K562 (cell line): ENCODE measurements at regions not wholly inside any gene's neighbourhood (a gene's known extent, or its start where the extent isn't known, plus 50 kb on each side); places are given as distances from the start of the nearest gene placed in this dataset.

Experiments used
- ATAC-seq: fragments of 200-7000 bp; cut with Tn5 transposase; 3 replicates; pipeline ENCODE4 v1.9.1; 2020; ENCODE audit warnings: moderate library complexity
- BruUV-seq: library from RNA; stranded (reverse); fragments of 400-500 nt; replicated peaks from 2 replicates; lab custom pipeline; 2021; lab: Mats Ljungman, UMichigan
- CTCF ChIA-PET: fragments of 300-600 bp; formaldehyde crosslinking; extraction: SDS; loops from one replicate; lab custom pipeline; 2021; ENCODE audit warnings: low intra/inter-chr PET ratio; lab: Yijun Ruan, JAX
- POLR2A ChIA-PET: fragments of 300-600, 350-650 bp; sonication (Branson Sonifier 250); formaldehyde crosslinking; extraction: SDS; loops from one replicate; lab custom pipeline; 2021; ENCODE audit warnings: antibody characterized with exemption, inconsistent platforms; lab: Yijun Ruan, JAX
- DNase-seq, 4 experiments: peaks; one replicate each; pipeline versions ENCODE4 v3.0.0 to v3.0.0-alpha.2; 2011 to 2018; ENCODE audit warnings: low spot score in 3 of 4, mixed read lengths in 3 of 4; ENCODE audit errors: extremely low read depth in 1 of 4
- FAIRE-seq: peaks from 2 replicates; lab custom pipeline; 2011; peaks lifted over from hg19 to GRCh38; lab: Jason Lieb, UNC
- H2AFZ ChIP-seq: 2 replicates; pipeline ENCODE4 v1.6.0; 2011; ENCODE audit warnings: low read depth, low read length, control low read depth, inconsistent platforms
- H3K27ac ChIP-seq: fragments of 200-600 bp; 3 replicates; pipeline ENCODE4 v1.8.0; 2011; ENCODE audit warnings: low read depth, mild to moderate bottlenecking, control low read depth, inconsistent platforms, low read length, moderate library complexity, mixed read lengths; ENCODE audit errors: extremely low read depth
- H3K27me3 ChIP-seq, 2 experiments: fragments of 300-600 bp in 1 of 2; 2 replicates in 1 of 2; 3 replicates in 1 of 2; pipeline versions ENCODE4 v1.6.0 to v1.8.0; 2011; ENCODE audit warnings: inconsistent platforms in 2 of 2, low read length in 2 of 2, mild to moderate bottlenecking in 1 of 2, mixed read lengths in 1 of 2, moderate library complexity in 1 of 2; ENCODE audit not compliant: control insufficient read depth in 2 of 2, insufficient read depth in 2 of 2
- H3K36me3 ChIP-seq: fragments of 300-600 bp; 3 replicates; pipeline ENCODE4 v1.8.0; 2011; ENCODE audit warnings: mild to moderate bottlenecking, low read length, inconsistent platforms; ENCODE audit not compliant: control insufficient read depth, insufficient read depth
- H3K4me1 ChIP-seq, 2 experiments: fragments of 200-600 bp in 1 of 2; replicated peaks in 1 of 2; 2 replicates in 1 of 2; 3 replicates in 1 of 2; pipeline versions ENCODE4 v1.5.1 to v1.8.0; 2011; ENCODE audit warnings: inconsistent platforms in 2 of 2, low read length in 2 of 2, mild to moderate bottlenecking in 1 of 2, mixed read lengths in 1 of 2, moderate library complexity in 1 of 2; ENCODE audit not compliant: control insufficient read depth in 2 of 2, insufficient read depth in 2 of 2
- H3K4me2 ChIP-seq: 2 replicates; pipeline ENCODE4 v1.6.1; 2011; ENCODE audit warnings: low read length, control low read depth, inconsistent platforms, mixed read lengths; ENCODE audit not compliant: insufficient read depth
- H3K4me3 ChIP-seq: fragments of 200-600 bp; sonication (generic), shearing (Covaris generic); 2 replicates; pipeline ENCODE4 v1.5.1; 2016; ENCODE audit warnings: control low read depth, inconsistent platforms
- H3K79me2 ChIP-seq: fragments of 200-600 bp; 3 replicates; pipeline ENCODE4 v1.8.0; 2011; ENCODE audit warnings: low read length, inconsistent platforms; ENCODE audit not compliant: control insufficient read depth, insufficient read depth
- H3K9ac ChIP-seq, 2 experiments: 2 replicates each; pipeline versions ENCODE4 v1.6.0 to v1.6.1; 2011; ENCODE audit warnings: low read depth in 2 of 2, low read length in 2 of 2, control low read depth in 1 of 2, inconsistent platforms in 1 of 2, mild to moderate bottlenecking in 1 of 2, mixed read lengths in 1 of 2; ENCODE audit not compliant: insufficient read depth in 1 of 2
- H3K9me1 ChIP-seq: one replicate; pipeline ENCODE4 v1.6.0; 2011; ENCODE audit warnings: inconsistent platforms, mild to moderate bottlenecking, low read length, moderate library complexity; ENCODE audit not compliant: control insufficient read depth, insufficient read depth
- H3K9me3 ChIP-seq: replicated peaks from 2 replicates; pipeline ENCODE4 v1.5.1; 2011; ENCODE audit warnings: low read depth, low read length, inconsistent platforms; ENCODE audit not compliant: control insufficient read depth, insufficient read depth
- H4K20me1 ChIP-seq: replicated peaks from 2 replicates; pipeline ENCODE4 v1.6.1; 2011; ENCODE audit warnings: low read length, inconsistent platforms, mixed read lengths; ENCODE audit not compliant: control insufficient read depth, insufficient read depth
- ATF1 ChIP-seq, 2 experiments: fragments of 450-650 bp in 1 of 2; IDR thresholded peaks; 2 replicates each; pipeline ENCODE4 v1.6.1; 2016; ENCODE audit warnings: missing compliant biosample characterization in 1 of 2, missing genetic modification characterization in 1 of 2
- FOXK2 ChIP-seq, 2 experiments: fragments of 450-650 bp; IDR thresholded peaks in 1 of 2; conservative IDR thresholded peaks in 1 of 2; 2 replicates each; pipeline ENCODE4 v1.6.1; 2016; ENCODE audit warnings: low read depth in 2 of 2, mild to moderate bottlenecking in 1 of 2
- HDAC2 ChIP-seq: fragments of 450-650 bp; IDR thresholded peaks from 2 replicates; pipeline ENCODE4 v1.6.1; 2016; ENCODE audit warnings: mild to moderate bottlenecking
- RFX7 ChIP-seq: fragments of 250-450 bp; sonication (Bioruptor Pico); IDR thresholded peaks from 2 replicates; pipeline ENCODE4 v1.5.1; 2021; ENCODE audit warnings: mild to moderate bottlenecking
- SAFB2 ChIP-seq: fragments of 200-400 bp; formaldehyde crosslinking; IDR thresholded peaks from 2 replicates; pipeline ENCODE4 v1.6.1; 2018; ENCODE audit warnings: borderline replicate concordance, low read length, low read depth, moderate library complexity; ENCODE audit not compliant: severe bottlenecking
- ZNF785 ChIP-seq: fragments of 250-450 bp; sonication (Bioruptor Pico); IDR thresholded peaks from 2 replicates; pipeline ENCODE4 v1.4.0; 2020; ENCODE audit warnings: mild to moderate bottlenecking
- WGBS: fragments of 100-300 bp; shearing (Covaris generic); methylation state at CpG from one replicate; pipeline ENCODE4 v1.1.6; 2016; ENCODE audit warnings: low coverage, mixed read lengths; ENCODE audit not compliant: insufficient coverage; ENCODE audit errors: missing lambda C conversion rate; 5-methylcytosine and 5-hydroxymethylcytosine counted together
- in situ Hi-C: fragments of 300-500 bp; cut with MboI; formaldehyde crosslinking; loops from 4 replicates; pipeline ENCODE4 v1.15.0; 2018; ENCODE audit warnings: inconsistent platforms, mixed read lengths
- intact Hi-C: fragments of 100-400 bp; cut with micrococcal nuclease; formaldehyde crosslinking; loops from 2 replicates; pipeline ENCODE4 v1.14.2; 2022
- TF ChIP-seq, protein P1 (sequence below): fragments of 250-450 bp; sonication (Bioruptor Pico); IDR thresholded peaks from 2 replicates; pipeline ENCODE4 v1.8.0; 2021; ENCODE audit warnings: moderate library complexity, mild to moderate bottlenecking, inconsistent platforms
- TF ChIP-seq, protein P2 (sequence below): sonication (generic); formaldehyde crosslinking; IDR thresholded peaks from 2 replicates; pipeline ENCODE4 v1.8.1; 2023; ENCODE audit warnings: mild to moderate bottlenecking, missing genetic modification reagents

DNA sequence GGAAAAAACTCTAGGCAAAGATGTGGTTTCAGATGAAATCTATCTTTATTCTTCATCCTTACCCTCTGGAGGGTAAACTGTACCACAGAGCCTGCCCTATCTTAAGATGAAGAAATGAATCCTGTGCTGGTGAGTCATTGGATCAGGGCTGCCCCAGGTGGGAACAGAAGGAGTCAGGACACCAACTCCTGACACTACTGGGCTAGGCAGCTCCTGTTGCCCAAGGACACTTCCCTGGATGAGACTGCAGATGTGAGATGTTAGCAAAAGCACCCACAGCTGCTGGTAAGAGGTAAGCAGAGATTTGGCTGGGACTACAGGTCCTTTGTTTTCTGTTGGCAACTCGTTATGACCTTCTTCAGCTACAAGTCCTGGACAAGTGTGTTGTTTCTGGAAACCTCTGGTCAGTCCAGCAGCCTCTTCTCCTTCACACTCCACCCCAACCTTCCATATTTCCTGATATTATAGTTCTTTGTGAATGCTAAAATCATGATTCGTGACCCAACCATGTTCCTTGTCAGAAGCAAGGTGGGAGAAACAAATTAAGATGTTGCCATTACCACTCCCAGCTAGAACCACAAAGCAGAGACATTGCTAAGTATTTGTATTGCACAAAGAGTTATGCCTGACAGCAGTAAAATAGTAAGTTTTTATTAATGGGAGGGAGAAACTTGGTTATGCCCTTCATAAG is 104.2 kb upstream of the TGFBR2 start (continued):
- TF ChIP-seq, protein P1, sequence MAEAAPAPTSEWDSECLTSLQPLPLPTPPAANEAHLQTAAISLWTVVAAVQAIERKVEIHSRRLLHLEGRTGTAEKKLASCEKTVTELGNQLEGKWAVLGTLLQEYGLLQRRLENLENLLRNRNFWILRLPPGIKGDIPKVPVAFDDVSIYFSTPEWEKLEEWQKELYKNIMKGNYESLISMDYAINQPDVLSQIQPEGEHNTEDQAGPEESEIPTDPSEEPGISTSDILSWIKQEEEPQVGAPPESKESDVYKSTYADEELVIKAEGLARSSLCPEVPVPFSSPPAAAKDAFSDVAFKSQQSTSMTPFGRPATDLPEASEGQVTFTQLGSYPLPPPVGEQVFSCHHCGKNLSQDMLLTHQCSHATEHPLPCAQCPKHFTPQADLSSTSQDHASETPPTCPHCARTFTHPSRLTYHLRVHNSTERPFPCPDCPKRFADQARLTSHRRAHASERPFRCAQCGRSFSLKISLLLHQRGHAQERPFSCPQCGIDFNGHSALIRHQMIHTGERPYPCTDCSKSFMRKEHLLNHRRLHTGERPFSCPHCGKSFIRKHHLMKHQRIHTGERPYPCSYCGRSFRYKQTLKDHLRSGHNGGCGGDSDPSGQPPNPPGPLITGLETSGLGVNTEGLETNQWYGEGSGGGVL (CRISPR knock-in tag): no peak
- no peak for TF ChIP-seq ZNF785

DNA sequence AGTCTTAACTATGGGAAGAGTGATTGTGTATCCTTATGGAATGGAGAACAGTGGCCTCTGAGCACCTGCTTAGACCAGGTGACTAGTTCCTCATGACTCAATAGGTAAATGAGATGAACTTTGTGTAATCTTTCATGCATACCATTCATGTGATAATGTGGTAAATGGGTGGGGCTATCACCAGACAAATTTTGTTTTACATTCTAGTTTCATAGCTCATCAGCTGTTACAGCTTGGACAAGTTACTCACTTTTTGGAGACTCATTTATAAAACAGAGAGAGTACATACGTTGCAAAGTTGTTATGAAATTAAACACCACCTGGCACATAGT is 103.7 kb upstream of the TGFBR2 start:
- intact Hi-C loops (no loop called here), in situ Hi-C loops (no loop called here)
- Histone ChIP-seq H3K4me3 (no peak overlapping the region), H3K9me1 (no peaks in the 10 kb centered on the region), H4K20me1 (no peaks in the 10 kb centered on the region), H3K27ac (no peak overlapping the region), H3K4me1 (no peaks in the 10 kb centered on the region), H3K79me2 (no peaks in the 10 kb centered on the region), H3K9ac (no peak overlapping the region), H3K27me3 (no peaks in the 10 kb centered on the region), H3K36me3 (no peaks in the 10 kb centered on the region), H3K4me2 (no peak overlapping the region), H3K9me3 (no peaks in the 10 kb centered on the region), H2AFZ (no peak overlapping the region)
- no TSS peak for BruUV-seq
- ChIA-PET POLR2A (no interaction called here), CTCF (no interaction called here)
- DNase-seq: no peak
- WGBS: 0% methylated on average over 1 of the region's 1 CpG
- ATAC-seq: no peak
- FAIRE-seq: no peak
- TF ChIP-seq ATF1 (CRISPR knock-in tag; IDR thresholded peaks at IDR 0.05) (no peak), ATF1 (tag; IDR thresholded peaks at IDR 0.05) (no peak), SAFB2 (no peak), FOXK2 (conservative IDR thresholded peaks at IDR 0.05 in 1 of 2, IDR thresholded peaks at IDR 0.05 in 1 of 2; ENCODE audit: low read depth in 2 of 2) (no peak), HDAC2 (no peak), RFX7 (CRISPR knock-in tag) (no peak)
- TF ChIP-seq, protein P2, sequence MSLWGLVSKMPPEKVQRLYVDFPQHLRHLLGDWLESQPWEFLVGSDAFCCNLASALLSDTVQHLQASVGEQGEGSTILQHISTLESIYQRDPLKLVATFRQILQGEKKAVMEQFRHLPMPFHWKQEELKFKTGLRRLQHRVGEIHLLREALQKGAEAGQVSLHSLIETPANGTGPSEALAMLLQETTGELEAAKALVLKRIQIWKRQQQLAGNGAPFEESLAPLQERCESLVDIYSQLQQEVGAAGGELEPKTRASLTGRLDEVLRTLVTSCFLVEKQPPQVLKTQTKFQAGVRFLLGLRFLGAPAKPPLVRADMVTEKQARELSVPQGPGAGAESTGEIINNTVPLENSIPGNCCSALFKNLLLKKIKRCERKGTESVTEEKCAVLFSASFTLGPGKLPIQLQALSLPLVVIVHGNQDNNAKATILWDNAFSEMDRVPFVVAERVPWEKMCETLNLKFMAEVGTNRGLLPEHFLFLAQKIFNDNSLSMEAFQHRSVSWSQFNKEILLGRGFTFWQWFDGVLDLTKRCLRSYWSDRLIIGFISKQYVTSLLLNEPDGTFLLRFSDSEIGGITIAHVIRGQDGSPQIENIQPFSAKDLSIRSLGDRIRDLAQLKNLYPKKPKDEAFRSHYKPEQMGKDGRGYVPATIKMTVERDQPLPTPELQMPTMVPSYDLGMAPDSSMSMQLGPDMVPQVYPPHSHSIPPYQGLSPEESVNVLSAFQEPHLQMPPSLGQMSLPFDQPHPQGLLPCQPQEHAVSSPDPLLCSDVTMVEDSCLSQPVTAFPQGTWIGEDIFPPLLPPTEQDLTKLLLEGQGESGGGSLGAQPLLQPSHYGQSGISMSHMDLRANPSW: no peak
